HepG2 (cell line): ENCODE measurements at regions not wholly inside any gene's neighbourhood (a gene's known extent, or its start where the extent isn't known, plus 50 kb on each side); places are given as distances from the start of the nearest gene placed in this dataset.
A peak's percentile ranks its signal among the peaks of the same experiment; 100 is the strongest.

Source experiments
- CREM ChIP-seq, 2 experiments: sonication (generic) in 1 of 2; formaldehyde crosslinking in 1 of 2; IDR thresholded peaks; 2 replicates each; pipeline versions ENCODE4 v1.4.0 to v1.6.1; 2016 to 2020; ENCODE audit warnings: antibody characterized with exemption in 1 of 2, mild to moderate bottlenecking in 1 of 2, missing genetic modification reagents in 1 of 2
- DMTF1 ChIP-seq: sonication (generic); formaldehyde crosslinking; IDR thresholded peaks from 2 replicates; pipeline ENCODE4 v1.4.0; 2020; ENCODE audit warnings: mild to moderate bottlenecking, missing genetic modification reagents
- ERF ChIP-seq: IDR thresholded peaks from 2 replicates; pipeline ENCODE4 v1.6.1; 2018; ENCODE audit warnings: missing biosample characterization, missing genetic modification reagents
- GABPB1 ChIP-seq: IDR thresholded peaks from 2 replicates; pipeline ENCODE4 v1.6.1; 2016; ENCODE audit warnings: mild to moderate bottlenecking, missing genetic modification reagents, moderate library complexity, missing compliant biosample characterization
- GATAD2A ChIP-seq: IDR thresholded peaks from 2 replicates; pipeline ENCODE4 v1.6.1; 2016
- ISL2 ChIP-seq: sonication (generic); formaldehyde crosslinking; IDR thresholded peaks from 2 replicates; pipeline ENCODE4 v1.5.0; 2020; ENCODE audit warnings: missing genetic modification reagents
- KLF16 ChIP-seq, 2 experiments: sonication (generic) in 1 of 2; formaldehyde crosslinking in 1 of 2; IDR thresholded peaks; 2 replicates each; pipeline versions ENCODE4 v1.6.1 to v1.8.0; 2016 to 2023; ENCODE audit warnings: missing genetic modification reagents in 2 of 2, missing compliant biosample characterization in 1 of 2
- MAZ ChIP-seq, 2 experiments: sonication (generic) in 1 of 2; formaldehyde crosslinking in 1 of 2; IDR thresholded peaks; 2 replicates each; pipeline versions ENCODE4 v1.5.0 to v1.6.1; 2012 to 2020; ENCODE audit warnings: low read depth in 2 of 2, mild to moderate bottlenecking in 2 of 2, borderline replicate concordance in 1 of 2, improper control_type of control experiment in 1 of 2, low read length in 1 of 2, missing genetic modification reagents in 1 of 2, moderate library complexity in 1 of 2
- PLRG1 ChIP-seq: fragments of 450-650 bp; conservative IDR thresholded peaks from 2 replicates; pipeline ENCODE4 v1.6.1; 2016
- POGZ ChIP-seq: sonication (generic); formaldehyde crosslinking; IDR thresholded peaks from 2 replicates; pipeline ENCODE4 v1.4.0; 2020; ENCODE audit warnings: mild to moderate bottlenecking, missing genetic modification reagents
- POLR2A ChIP-seq, 2 experiments: IDR thresholded peaks; 2 replicates each; pipeline ENCODE4 v1.6.1; 2011; ENCODE audit warnings: low read depth in 2 of 2, low read length in 2 of 2, mild to moderate bottlenecking in 1 of 2, moderate library complexity in 1 of 2; ENCODE audit not compliant: insufficient read depth in 1 of 2
- RARA ChIP-seq: IDR thresholded peaks from 2 replicates; pipeline ENCODE4 v1.6.1; 2016; ENCODE audit warnings: missing genetic modification reagents, missing compliant biosample characterization
- SMAD3 ChIP-seq: sonication (generic); formaldehyde crosslinking; IDR thresholded peaks from 2 replicates; pipeline ENCODE4 v1.4.0; 2020; ENCODE audit warnings: missing genetic modification reagents
- SMYD3 ChIP-seq: sonication (generic); formaldehyde crosslinking; IDR thresholded peaks from 2 replicates; pipeline ENCODE4 v1.8.1; 2023; ENCODE audit warnings: mild to moderate bottlenecking, missing genetic modification reagents
- SRF ChIP-seq: IDR thresholded peaks from 2 replicates; pipeline ENCODE4 v1.6.1; 2011; ENCODE audit warnings: mild to moderate bottlenecking, low read depth, low read length, moderate library complexity
- TBL1XR1 ChIP-seq: fragments of 150-350 bp; IDR thresholded peaks from 2 replicates; pipeline ENCODE4 v1.6.1; 2014; ENCODE audit warnings: borderline replicate concordance, low read length; ENCODE audit not compliant: partially characterized antibody
- U2AF2 ChIP-seq: fragments of 200-400 bp; formaldehyde crosslinking; IDR thresholded peaks from 2 replicates; pipeline ENCODE4 v1.6.1; 2017; ENCODE audit warnings: low read depth, mild to moderate bottlenecking, low read length
- XRCC5 ChIP-seq: fragments of 200-400 bp; formaldehyde crosslinking; optimal IDR thresholded peaks from 2 replicates; pipeline ENCODE3; 2017; ENCODE audit warnings: mild to moderate bottlenecking, low read length
- ZFP91 ChIP-seq: sonication (generic); formaldehyde crosslinking; IDR thresholded peaks from 2 replicates; pipeline ENCODE4 v1.9.0; 2022; ENCODE audit warnings: missing genetic modification reagents, mild to moderate bottlenecking, borderline replicate concordance
- ZNF329 ChIP-seq: sonication (generic); formaldehyde crosslinking; IDR thresholded peaks from 2 replicates; pipeline ENCODE4 v1.9.0; 2021; ENCODE audit warnings: low read depth, mild to moderate bottlenecking, missing genetic modification reagents
- ZNF441 ChIP-seq: sonication (generic); formaldehyde crosslinking; IDR thresholded peaks from 2 replicates; pipeline ENCODE4 v1.7.0; 2021; ENCODE audit warnings: missing genetic modification reagents, borderline replicate concordance
- ZNF580 ChIP-seq: IDR thresholded peaks from 2 replicates; pipeline ENCODE4 v1.6.1; 2016; ENCODE audit warnings: low read depth, borderline replicate concordance
- ZNF598 ChIP-seq: sonication (generic); formaldehyde crosslinking; IDR thresholded peaks from 2 replicates; pipeline ENCODE4 v1.5.1; 2020; ENCODE audit warnings: mild to moderate bottlenecking, missing genetic modification reagents, borderline replicate concordance
- ZNF614 ChIP-seq: IDR thresholded peaks from 2 replicates; pipeline ENCODE4 v1.6.1; 2018; ENCODE audit warnings: missing biosample characterization, missing genetic modification reagents, inconsistent platforms, borderline replicate concordance

- TF ChIP-seq GATAD2A (peak; percentile 64), TBL1XR1 (peak; percentile 18), ZNF441 (peak; percentile 92), ISL2 (no peak), ZNF598 (peak; percentile 46; the same call in 1 of the 2 replicates), POLR2A (IDR thresholded peaks at IDR 0.05; ENCODE audit: insufficient read depth in 1 of 2, low read depth in 2 of 2, low read length in 2 of 2) (peak; percentile 84 to 86), ZNF580 (peak; percentile 69; the same call in 1 of the 2 replicates), GABPB1 (CRISPR knock-in tag) (peak; percentile 86), ZNF614 (CRISPR knock-in tag) (no peak; the same call in 1 of the 2 replicates), SRF (no peak), ZFP91 (CRISPR knock-in tag) (peak; percentile 23; the same call in 1 of the 2 replicates), ZNF329 (0 out of 2 replicates have a peak, but pooled peaks have one; percentile 29), RARA (CRISPR knock-in tag) (peak; percentile 62; the same call in 1 of the 2 replicates), PLRG1 (no peak), MAZ (IDR thresholded peaks at IDR 0.05; ENCODE audit: borderline replicate concordance, low read depth, low read length) (no peak), MAZ (CRISPR knock-in tag; IDR thresholded peaks at IDR 0.05; ENCODE audit: low read depth) (peak; percentile 44; the same call in 1 of the 2 replicates), SMAD3 (0 out of 2 replicates have a peak, but pooled peaks have one; percentile 24), DMTF1 (CRISPR knock-in tag) (no peak), XRCC5 (peak; percentile 78), KLF16 (CRISPR knock-in tag; IDR thresholded peaks at IDR 0.05) (peak in 1 of 2 experiments; percentile 57; a peak in 2 of 4 replicates), ERF (CRISPR knock-in tag) (0 out of 2 replicates have a peak, but pooled peaks have one; percentile 31), U2AF2 (no peak), SMYD3 (CRISPR knock-in tag) (no peak), POGZ (CRISPR knock-in tag) (peak; percentile 91), CREM (IDR thresholded peaks at IDR 0.05) (peak; percentile 33; the same call in 1 of the 2 replicates), CREM (CRISPR knock-in tag; IDR thresholded peaks at IDR 0.05) (no peak)
Measured at GRCh38 chr6:140897804-140898573, 1234.7 kb upstream of the GJE1 start (continued).
